ENCODE measurements at regions not wholly inside any gene's neighbourhood (a gene's known extent, or its start where the extent isn't known, plus 50 kb on each side); places are given as distances from the start of the nearest gene placed in this dataset.
A peak's percentile ranks its signal among the peaks of the same experiment; 100 is the strongest.

- DNase-seq (ENCODE audit: low read depth, low spot score): peak; percentile 15
These were observed 86.4 kb downstream of the FOXL1 start for GRCh38 chr16:86664522-86665318.

- DNase-seq (ENCODE audit: low read depth, low spot score): no peak
These were observed 86.9 kb downstream of the FOXL1 start for GRCh38 chr16:86665319-86665675.

- DNase-seq (ENCODE audit: low read depth, low spot score): no peak
These were observed 87.6 kb downstream of the FOXL1 start for GRCh38 chr16:86665929-86666328.

GRCh38 chr16:86667035-86667434, 88.7 kb downstream of the FOXL1 start:
- no peak for DNase-seq (ENCODE audit: low read depth, low spot score)

GRCh38 chr16:86668136-86668910, 90.0 kb downstream of the FOXL1 start:
- DNase-seq (ENCODE audit: low read depth, low spot score): peak; percentile 39

GRCh38 chr16:86669285-86669805, 91.0 kb downstream of the FOXL1 start:
- DNase-seq (ENCODE audit: low read depth, low spot score): no peak

- no peak for DNase-seq (ENCODE audit: low read depth, low spot score)
These were observed 91.8 kb downstream of the FOXL1 start for GRCh38 chr16:86669937-86670749.

GRCh38 chr16:86670750-86671234, 92.4 kb downstream of the FOXL1 start:
- no peak for DNase-seq (ENCODE audit: low read depth, low spot score)

GRCh38 chr16:86671486-86672178, 93.3 kb downstream of the FOXL1 start:
- no peak for DNase-seq (ENCODE audit: low read depth, low spot score)

- no peak for DNase-seq (ENCODE audit: low read depth, low spot score)
These were observed 94.0 kb downstream of the FOXL1 start for GRCh38 chr16:86672179-86672863.

GRCh38 chr16:86673090-86673955, 95.0 kb downstream of the FOXL1 start:
- no peak for DNase-seq (ENCODE audit: low read depth, low spot score)

- DNase-seq (ENCODE audit: low read depth, low spot score): no peak
These were observed 95.7 kb downstream of the FOXL1 start for GRCh38 chr16:86673956-86674453.

- peak; percentile 29 for DNase-seq (ENCODE audit: low read depth, low spot score)
These were observed 97.9 kb downstream of the FOXL1 start for GRCh38 chr16:86676254-86676670.

GRCh38 chr16:86679490-86679889, 101.1 kb downstream of the FOXL1 start:
- no peak for DNase-seq (ENCODE audit: low read depth, low spot score)

- DNase-seq (ENCODE audit: low read depth, low spot score): no peak
These were observed 101.8 kb downstream of the FOXL1 start for GRCh38 chr16:86680162-86680561.

GRCh38 chr16:86680661-86681030, 102.3 kb downstream of the FOXL1 start:
- no peak for DNase-seq (ENCODE audit: low read depth, low spot score)

- no peak for DNase-seq (ENCODE audit: low read depth, low spot score)
These were observed 102.8 kb downstream of the FOXL1 start for GRCh38 chr16:86681031-86681756.

- DNase-seq (ENCODE audit: low read depth, low spot score): no peak
These were observed 103.4 kb downstream of the FOXL1 start for GRCh38 chr16:86681757-86682106.
